ACC112 (cell line): ENCODE measurements at regions not wholly inside any gene's neighbourhood (a gene's known extent, or its start where the extent isn't known, plus 50 kb on each side); places are given as distances from the start of the nearest gene placed in this dataset.
"Not testable (repeated sequence)": the region's sequence is repeated elsewhere in the genome, so short reads cannot be mapped to it uniquely, and the experiment has no call there.

Experiments used
- H2AFZ ChIP-seq: fragments of 200-600 bp; sonication (generic); one replicate; pipeline ENCODE4 v1.6.0; 2017; ENCODE audit warnings: antibody characterized with exemption, low read length; ENCODE audit not compliant: unreplicated experiment
- H3K27ac ChIP-seq: fragments of 200-600 bp; sonication (generic); 2 replicates; pipeline ENCODE4 v1.5.1; 2014; ENCODE audit warnings: low read depth, mild to moderate bottlenecking, antibody characterized with exemption, low read length, moderate library complexity
- H3K27me3 ChIP-seq: fragments of 200-600 bp; sonication (generic); 2 replicates; pipeline ENCODE4 v1.6.1; 2014; ENCODE audit warnings: mild to moderate bottlenecking, antibody characterized with exemption, low read length, moderate library complexity, mixed read lengths; ENCODE audit not compliant: insufficient read depth
- H3K36me3 ChIP-seq: fragments of 200-600 bp; sonication (generic); 2 replicates; pipeline ENCODE4 v1.6.1; 2016; ENCODE audit warnings: mild to moderate bottlenecking, antibody characterized with exemption, low read length, moderate library complexity, mixed read lengths; ENCODE audit not compliant: insufficient read depth
- H3K4me1 ChIP-seq: fragments of 200-600 bp; sonication (generic); one replicate; pipeline ENCODE4 v1.6.1; 2016; ENCODE audit warnings: low read length, mixed read lengths; ENCODE audit not compliant: insufficient read depth, unreplicated experiment, control insufficient read depth
- H3K4me3 ChIP-seq: fragments of 200-600 bp; sonication (generic); 2 replicates; pipeline ENCODE4 v1.5.1; 2014; ENCODE audit warnings: mild to moderate bottlenecking, low read depth, low read length
- H3K79me2 ChIP-seq: fragments of 200-600 bp; sonication (generic); one replicate; pipeline ENCODE4 v1.6.0; 2016; ENCODE audit warnings: low read length; ENCODE audit not compliant: control insufficient read depth, unreplicated experiment, insufficient read depth

DNA sequence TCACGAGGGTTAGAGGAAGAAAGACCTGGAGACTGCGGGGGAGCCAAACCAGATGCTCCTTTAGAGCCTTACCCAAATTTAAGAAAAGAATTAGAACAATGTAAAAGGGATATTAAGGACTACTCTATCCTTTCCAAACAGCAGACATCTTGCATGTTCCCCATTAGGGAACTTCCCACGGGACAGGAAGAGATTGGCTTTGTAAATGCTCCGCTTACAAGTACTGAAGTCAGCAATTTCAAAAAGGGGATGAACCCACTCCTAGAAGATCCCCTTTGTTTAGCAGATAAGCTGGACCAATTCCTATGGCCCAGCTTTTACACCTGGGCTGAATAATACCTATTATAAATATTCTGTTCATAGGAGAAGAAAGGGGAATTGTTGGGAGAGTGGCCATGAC, 74.2 kb downstream of the APOBEC1 start:
- no peaks in the 10 kb centered on the region for H3K36me3 ChIP-seq
- H3K4me3 ChIP-seq: no peak overlapping the region
- H3K27ac ChIP-seq: no peak overlapping the region
- no peaks in the 10 kb centered on the region for H3K79me2 ChIP-seq
- H3K27me3 ChIP-seq: peaks cover 53% of the 10 kb centered on the region
- no peaks in the 10 kb centered on the region for H3K4me1 ChIP-seq
- H2AFZ ChIP-seq: no peak overlapping the region

DNA sequence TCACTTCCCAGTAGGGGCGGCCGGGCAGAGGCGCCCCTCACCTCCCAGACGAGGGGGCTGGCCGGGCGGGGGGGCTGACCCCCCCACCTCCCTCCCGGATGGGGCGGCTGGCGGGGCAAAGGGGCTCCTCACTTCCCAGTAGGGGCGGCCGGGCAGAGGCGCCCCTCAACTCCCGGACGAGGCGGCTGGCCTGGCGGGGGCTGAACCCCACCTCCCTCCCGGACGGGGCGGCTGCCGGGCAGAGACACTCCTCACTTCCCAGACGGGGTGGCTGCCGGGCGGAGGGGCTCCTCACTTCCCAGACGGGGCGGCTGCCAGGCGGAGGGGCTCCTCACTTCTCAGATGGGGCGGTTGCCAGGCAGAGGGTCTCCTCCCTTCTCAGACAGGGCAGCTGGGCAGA, 75.6 kb downstream of the APOBEC1 start:
- not testable (repeated sequence) for H3K27ac ChIP-seq, H3K4me3 ChIP-seq, H3K36me3 ChIP-seq, H2AFZ ChIP-seq, H3K79me2 ChIP-seq, H3K4me1 ChIP-seq
- peaks cover 52% of the 10 kb centered on the region for H3K27me3 ChIP-seq

DNA sequence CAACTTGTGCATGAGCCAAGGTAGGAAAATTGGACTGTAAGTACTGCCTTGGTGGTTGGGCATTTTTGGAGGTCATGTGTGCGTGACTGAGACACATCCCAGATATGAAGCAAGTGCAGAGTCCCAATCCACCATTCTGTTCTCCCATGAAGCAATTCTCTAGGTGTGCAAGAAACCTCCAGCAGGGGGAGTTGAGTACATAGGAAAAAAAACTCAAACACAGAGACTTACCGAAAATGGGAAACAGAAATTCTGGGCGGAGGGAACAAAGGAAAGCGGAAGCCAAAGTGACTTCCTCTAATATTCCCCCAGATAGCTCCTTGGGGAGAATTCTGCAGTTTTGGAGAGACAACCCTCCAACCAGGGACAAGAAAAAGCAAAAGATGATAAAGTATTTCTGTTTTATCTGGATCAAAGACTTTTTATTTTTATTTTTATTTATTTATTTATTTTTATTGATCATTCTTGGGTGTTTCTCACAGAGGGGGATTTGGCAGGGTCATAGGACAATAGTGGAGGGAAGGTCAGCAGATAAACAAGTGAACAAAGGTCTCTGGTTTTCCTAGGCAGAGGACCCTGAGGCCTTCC, 76.9 kb downstream of the APOBEC1 start:
- not testable (repeated sequence) for H3K36me3 ChIP-seq, H3K4me1 ChIP-seq, H2AFZ ChIP-seq, H3K4me3 ChIP-seq, H3K79me2 ChIP-seq, H3K27ac ChIP-seq
- peaks cover 39% of the 10 kb centered on the region for H3K27me3 ChIP-seq

DNA sequence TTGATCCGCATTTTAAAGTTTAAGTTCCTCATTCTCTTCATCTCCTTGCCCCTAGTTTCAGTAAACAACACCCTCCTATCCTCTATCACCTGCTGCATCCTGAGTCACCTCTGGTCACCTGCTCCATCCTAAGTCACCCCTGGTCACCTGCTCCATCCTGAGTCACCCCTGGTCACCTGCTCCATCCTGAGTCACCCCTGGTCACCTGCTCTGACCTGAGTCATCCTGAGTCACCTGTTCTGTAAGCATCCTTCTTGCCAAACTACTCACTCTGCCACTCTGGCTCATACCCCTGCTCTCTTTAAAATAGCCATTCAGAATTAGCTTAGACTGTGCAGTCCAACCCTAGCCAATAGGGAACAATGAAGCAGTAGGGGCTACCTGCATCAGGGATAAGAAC, 80.6 kb upstream of the CD163 start:
- H3K27ac ChIP-seq, H3K4me1 ChIP-seq, H3K79me2 ChIP-seq, H3K36me3 ChIP-seq, H2AFZ ChIP-seq, H3K4me3 ChIP-seq: not testable (repeated sequence)
- peaks cover 28% of the 10 kb centered on the region for H3K27me3 ChIP-seq

DNA sequence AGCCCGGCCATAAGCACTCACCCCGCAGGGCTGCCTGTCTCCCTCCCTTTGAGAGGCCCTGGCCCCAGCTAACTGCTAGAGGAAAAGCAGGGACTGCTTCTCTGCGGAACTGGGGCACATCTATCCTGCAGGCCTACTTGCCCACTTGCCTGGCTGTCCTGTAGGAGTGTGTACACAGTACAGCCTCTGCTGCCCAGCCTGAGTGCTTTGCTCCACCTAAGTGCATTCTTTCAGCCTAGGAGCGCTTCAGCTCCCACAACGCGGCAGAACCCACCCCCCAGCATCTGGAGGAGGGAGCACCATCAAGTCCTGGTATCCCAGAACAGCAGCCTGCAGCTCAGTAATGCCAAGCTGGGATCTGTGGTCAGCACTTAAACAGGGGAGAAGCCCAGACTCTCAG, 79.9 kb upstream of the CD163 start:
- H3K27ac ChIP-seq: no peak overlapping the region
- H2AFZ ChIP-seq: no peak overlapping the region
- no peak overlapping the region for H3K4me3 ChIP-seq
- H3K4me1 ChIP-seq: no peaks in the 10 kb centered on the region
- H3K36me3 ChIP-seq: no peaks in the 10 kb centered on the region
- no peaks in the 10 kb centered on the region for H3K79me2 ChIP-seq
- H3K27me3 ChIP-seq: peaks cover 28% of the 10 kb centered on the region

DNA sequence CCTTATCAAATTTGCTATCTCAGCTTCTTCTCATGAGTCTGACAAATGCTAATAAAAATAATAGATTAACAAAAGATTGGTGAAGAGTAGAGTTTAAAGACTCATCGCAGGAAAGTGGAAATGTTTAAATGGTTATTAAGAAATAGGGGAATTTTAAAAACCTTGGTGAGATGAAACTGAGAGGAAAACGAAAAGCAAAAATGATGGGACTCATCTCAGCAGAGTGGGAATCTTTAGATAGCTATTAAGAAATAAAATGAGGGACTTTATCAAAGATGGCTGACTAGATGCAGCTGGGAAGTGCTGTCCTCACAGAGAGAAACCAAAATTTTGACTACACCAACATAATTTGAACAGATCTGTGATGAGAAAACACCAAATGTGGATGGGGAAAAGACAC, 79.2 kb upstream of the CD163 start:
- no peak overlapping the region for H3K27ac ChIP-seq
- H3K4me1 ChIP-seq: no peaks in the 10 kb centered on the region
- H3K36me3 ChIP-seq: no peaks in the 10 kb centered on the region
- no peaks in the 10 kb centered on the region for H3K79me2 ChIP-seq
- peaks cover 24% of the 10 kb centered on the region for H3K27me3 ChIP-seq
- no peak overlapping the region for H3K4me3 ChIP-seq
- no peak overlapping the region for H2AFZ ChIP-seq

DNA sequence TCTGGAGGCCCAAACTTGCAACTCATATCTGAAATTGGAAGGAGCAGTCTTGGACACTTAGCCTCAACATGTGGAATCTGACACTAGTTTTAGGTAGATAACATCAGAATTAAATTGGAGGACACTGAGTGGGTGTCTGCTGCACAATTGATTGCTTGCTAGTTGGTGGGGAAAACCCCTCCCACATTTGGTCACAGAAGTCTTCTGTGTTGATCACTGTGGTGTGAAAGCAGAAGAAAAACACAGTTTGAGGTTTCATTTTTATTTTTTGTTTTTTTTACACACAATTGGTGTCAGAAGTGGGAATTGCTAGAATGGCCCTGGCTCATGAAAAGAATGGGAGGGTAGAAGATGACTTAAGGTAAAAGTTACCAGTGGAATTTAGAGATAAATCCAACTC, 78.0 kb upstream of the CD163 start:
- Histone ChIP-seq H2AFZ (no peak overlapping the region), H3K79me2 (no peaks in the 10 kb centered on the region), H3K4me3 (no peak overlapping the region), H3K36me3 (no peaks in the 10 kb centered on the region), H3K27ac (no peak overlapping the region), H3K27me3 (peaks cover 14% of the 10 kb centered on the region), H3K4me1 (no peaks in the 10 kb centered on the region)

DNA sequence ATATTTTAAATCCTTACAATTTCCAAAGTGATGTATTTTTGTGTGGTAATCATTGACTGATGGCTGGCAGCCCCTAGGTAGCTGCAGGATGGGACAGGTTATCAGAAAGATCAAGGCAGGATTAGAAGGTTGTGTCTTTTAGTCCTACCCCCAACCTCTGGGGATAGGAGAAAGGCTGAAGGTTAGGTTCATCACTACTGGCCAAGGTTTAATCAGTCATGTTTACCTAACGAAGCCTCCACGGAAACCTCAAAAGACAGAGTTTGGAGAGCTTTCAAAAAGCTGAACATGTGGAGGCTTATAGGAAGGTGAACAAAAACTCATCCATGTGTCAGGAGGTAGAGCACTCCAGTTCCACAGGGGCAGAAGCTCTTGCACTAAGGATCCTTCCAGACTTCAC, 77.5 kb upstream of the CD163 start:
- Histone ChIP-seq H2AFZ (no peak overlapping the region), H3K27me3 (peaks cover 8% of the 10 kb centered on the region), H3K36me3 (no peaks in the 10 kb centered on the region), H3K79me2 (no peaks in the 10 kb centered on the region), H3K27ac (no peak overlapping the region), H3K4me3 (no peak overlapping the region), H3K4me1 (no peaks in the 10 kb centered on the region)

DNA sequence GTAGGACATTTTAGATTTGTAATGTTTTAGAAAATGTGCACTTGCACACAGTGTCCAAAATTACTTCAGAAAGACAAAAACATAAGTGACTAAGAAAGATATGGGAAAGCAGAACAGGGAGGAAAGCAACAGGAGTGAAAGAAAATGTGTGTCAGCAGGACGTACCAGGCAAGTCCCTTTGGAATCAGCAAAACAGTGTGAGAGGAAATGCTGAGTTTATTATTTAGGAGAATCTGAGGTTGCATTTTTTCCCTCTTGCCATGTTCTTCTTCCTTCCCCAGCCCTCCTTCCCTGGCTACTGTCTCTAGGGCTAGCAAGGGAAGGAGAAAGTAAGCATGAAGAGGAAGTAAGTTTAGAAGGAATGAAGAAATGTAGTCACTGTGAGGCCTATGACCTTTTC, 67.7 kb upstream of the CD163 start:
- Histone ChIP-seq H2AFZ (no peak overlapping the region), H3K27ac (no peak overlapping the region), H3K4me3 (no peak overlapping the region), H3K36me3 (no peaks in the 10 kb centered on the region), H3K27me3 (peaks cover 6% of the 10 kb centered on the region), H3K4me1 (no peaks in the 10 kb centered on the region), H3K79me2 (no peaks in the 10 kb centered on the region)

DNA sequence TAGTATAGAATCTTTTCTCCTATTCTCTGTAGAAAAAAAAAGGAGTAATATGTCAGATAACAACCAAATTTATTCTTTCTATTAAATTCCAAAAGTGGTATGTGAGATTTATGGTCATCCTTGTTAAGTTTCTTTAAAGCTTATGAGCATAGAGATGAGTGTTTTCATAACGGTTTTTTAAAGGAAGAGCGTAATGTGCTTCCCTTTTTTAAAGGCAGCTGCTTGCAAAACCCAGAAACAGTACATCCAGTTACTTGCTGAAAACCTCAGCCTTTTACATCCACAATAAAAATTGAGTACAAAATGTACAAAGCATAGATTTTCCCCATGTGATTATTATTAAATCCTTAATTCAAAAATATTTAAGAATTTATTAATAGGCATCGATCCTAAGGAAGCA, 53.6 kb upstream of the CD163 start:
- Histone ChIP-seq H2AFZ (no peak overlapping the region), H3K36me3 (no peaks in the 10 kb centered on the region), H3K79me2 (no peaks in the 10 kb centered on the region), H3K4me1 (peaks cover 8% of the 10 kb centered on the region), H3K4me3 (no peak overlapping the region), H3K27me3 (no peaks in the 10 kb centered on the region), H3K27ac (no peak overlapping the region)

DNA sequence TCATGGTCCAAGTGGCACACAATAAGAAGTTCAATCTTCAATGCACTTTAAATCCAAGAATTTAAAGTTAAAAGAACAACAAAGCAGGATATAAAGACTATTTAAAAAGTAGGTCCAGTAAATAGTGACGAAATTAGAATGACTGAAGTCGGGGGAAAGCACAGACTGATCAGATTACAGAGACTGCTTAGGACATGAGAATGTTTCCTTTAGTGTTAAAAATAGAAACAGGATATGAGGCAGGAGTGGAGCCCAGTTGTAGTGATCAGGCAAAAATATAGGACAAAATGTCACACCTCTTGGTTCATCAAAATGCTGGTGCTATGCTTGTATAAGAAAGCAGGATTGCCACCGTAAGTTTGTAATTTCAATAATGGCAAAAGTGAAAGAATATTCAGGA, 52.2 kb upstream of the CD163 start:
- Histone ChIP-seq H3K27ac (peak overlapping the region; percentile 82), H2AFZ (peak overlapping the region; percentile 95), H3K79me2 (no peaks in the 10 kb centered on the region)

More for the DNA sequence above, 52.2 kb upstream of the CD163 start:
- Histone ChIP-seq H3K4me3 (peak overlapping the region; percentile 24; the same call in 1 of the 2 replicates), H3K27me3 (no peaks in the 10 kb centered on the region), H3K4me1 (peaks cover 8% of the 10 kb centered on the region), H3K36me3 (no peaks in the 10 kb centered on the region)
